H1 (cell line): ENCODE measurements at regions not wholly inside any gene's neighbourhood (a gene's known extent, or its start where the extent isn't known, plus 50 kb on each side); places are given as distances from the start of the nearest gene placed in this dataset.

ENCODE experiments used
- CTCF ChIA-PET: fragments of 300-600 bp; sonication (Branson Sonifier 250); formaldehyde crosslinking; loops from one replicate; lab custom pipeline; 2021; ENCODE audit not compliant: partially characterized antibody; lab: Charles Lee
- POLR2A ChIA-PET: fragments of 300-600 bp; sonication (Branson Sonifier 250); formaldehyde crosslinking; loops from one replicate; lab custom pipeline; 2021; ENCODE audit warnings: inconsistent platforms; ENCODE audit not compliant: partially characterized antibody; lab: Charles Lee
- DNase-seq, 2 experiments: peaks; one replicate each; pipeline versions ENCODE4 v3.0.0 to v3.0.0-alpha.2; 2010 to 2022; ENCODE audit warnings: low spot score in 2 of 2, low read depth in 1 of 2, mixed read lengths in 1 of 2
- FAIRE-seq: peaks from 2 replicates; lab custom pipeline; 2011; peaks lifted over from hg19 to GRCh38; lab: Jason Lieb, UNC
- H2AFZ ChIP-seq: 2 replicates; pipeline ENCODE4 v1.8.1; 2012; ENCODE audit warnings: low read length, inconsistent platforms
- H2AK5ac ChIP-seq: 2 replicates; pipeline ENCODE4 v1.6.1; 2013; ENCODE audit warnings: low read depth, low read length
- H2BK120ac ChIP-seq: replicated peaks from 2 replicates; pipeline ENCODE3; 2013; ENCODE audit warnings: low read depth, low read length, inconsistent platforms
- H2BK12ac ChIP-seq: 2 replicates; pipeline ENCODE4 v1.6.1; 2013; ENCODE audit warnings: low read depth, low read length
- H2BK15ac ChIP-seq: 2 replicates; pipeline ENCODE4 v1.6.1; 2013; ENCODE audit warnings: low read length
- H2BK20ac ChIP-seq: 2 replicates; pipeline ENCODE4 v1.6.1; 2013; ENCODE audit warnings: low read length
- H2BK5ac ChIP-seq: 2 replicates; pipeline ENCODE4 v1.6.1; 2013; ENCODE audit warnings: low read depth, low read length
- H3K14ac ChIP-seq: 2 replicates; pipeline ENCODE4 v1.6.1; 2013; ENCODE audit warnings: inconsistent platforms; ENCODE audit not compliant: insufficient read length
- H3K18ac ChIP-seq: 2 replicates; pipeline ENCODE4 v1.6.1; 2013; ENCODE audit warnings: low read length; ENCODE audit errors: extremely low read depth
- H3K23ac ChIP-seq: 2 replicates; pipeline ENCODE4 v1.6.1; 2013; ENCODE audit warnings: inconsistent platforms; ENCODE audit not compliant: insufficient read length
- H3K23me2 ChIP-seq: 2 replicates; pipeline ENCODE4 v1.6.1; 2013; ENCODE audit warnings: low read depth, low read length
- H3K27ac ChIP-seq: 2 replicates; pipeline ENCODE4 v1.6.1; 2011; ENCODE audit warnings: low read depth, low read length, inconsistent platforms
- H3K27me3 ChIP-seq, 4 experiments: replicated peaks in 1 of 4; 1 replicate in 1 of 4; 2 replicates in 3 of 4; pipeline versions ENCODE4 v1.6.1 to v1.8.1; 2011 to 2013; ENCODE audit warnings: low read length in 3 of 4, mild to moderate bottlenecking in 3 of 4, inconsistent platforms in 2 of 4, mixed read lengths in 2 of 4, moderate library complexity in 1 of 4; ENCODE audit not compliant: control insufficient read depth in 3 of 4, insufficient read depth in 3 of 4; ENCODE audit errors: extremely low read depth in 1 of 4
- H3K36me3 ChIP-seq, 4 experiments: 2 replicates each; pipeline versions ENCODE4 v1.6.1 to v1.8.1; 2011 to 2013; ENCODE audit warnings: mild to moderate bottlenecking in 4 of 4, low read length in 3 of 4, moderate library complexity in 2 of 4, control low read depth in 1 of 4, inconsistent platforms in 1 of 4; ENCODE audit not compliant: insufficient read depth in 4 of 4, control insufficient read depth in 2 of 4
- H3K4ac ChIP-seq: replicated peaks from 2 replicates; pipeline ENCODE3; 2013; ENCODE audit warnings: low read length, low read depth, mixed read lengths, inconsistent platforms; ENCODE audit not compliant: insufficient read length
- H3K4me1 ChIP-seq, 4 experiments: replicated peaks in 1 of 4; 1 replicate in 1 of 4; 2 replicates in 3 of 4; pipeline versions ENCODE4 v1.6.1 to v1.8.1; 2011 to 2013; ENCODE audit warnings: low read length in 3 of 4, inconsistent platforms in 2 of 4, mixed read lengths in 1 of 4; ENCODE audit not compliant: insufficient read depth in 4 of 4, control insufficient read depth in 3 of 4
- H3K4me2 ChIP-seq, 2 experiments: 2 replicates each; pipeline versions ENCODE4 v1.6.1 to v1.8.1; 2011 to 2013; ENCODE audit warnings: low read depth in 2 of 2, low read length in 2 of 2, control low read depth in 1 of 2, inconsistent platforms in 1 of 2, mild to moderate bottlenecking in 1 of 2; ENCODE audit not compliant: insufficient read depth in 1 of 2
- H3K4me3 ChIP-seq, 4 experiments: fragments of 200-600, 300-600 bp in 1 of 4; sonication (generic), shearing (Covaris generic), sonication (Bioruptor Twin) in 1 of 4; 2 replicates each; pipeline versions ENCODE4 v1.5.1 to v1.8.1; 2011 to 2016; ENCODE audit warnings: low read length in 4 of 4, low read depth in 3 of 4, control low read depth in 2 of 4, inconsistent platforms in 2 of 4, mild to moderate bottlenecking in 2 of 4, mixed read lengths in 1 of 4, moderate library complexity in 1 of 4; ENCODE audit not compliant: insufficient read depth in 2 of 4; ENCODE audit errors: extremely low read depth in 1 of 4
- H3K56ac ChIP-seq: replicated peaks from 2 replicates; pipeline ENCODE3; 2013; ENCODE audit warnings: low read depth, mild to moderate bottlenecking, mixed read lengths, low read length, inconsistent platforms; ENCODE audit not compliant: insufficient read length
- H3K79me1 ChIP-seq: 2 replicates; pipeline ENCODE4 v1.6.1; 2013; ENCODE audit warnings: low read depth, low read length, control low read depth
- H3K79me2 ChIP-seq, 2 experiments: 2 replicates each; pipeline versions ENCODE4 v1.6.1 to v1.8.1; 2012 to 2013; ENCODE audit warnings: low read length in 2 of 2, mild to moderate bottlenecking in 2 of 2, inconsistent platforms in 1 of 2; ENCODE audit not compliant: insufficient read depth in 2 of 2, control insufficient read depth in 1 of 2
- H3K9ac ChIP-seq, 4 experiments: replicated peaks in 1 of 4; 1 replicate in 1 of 4; 2 replicates in 3 of 4; pipeline versions ENCODE4 v1.6.1 to v1.8.1; 2011 to 2013; ENCODE audit warnings: low read depth in 3 of 4, low read length in 3 of 4, control low read depth in 2 of 4, mild to moderate bottlenecking in 2 of 4, moderate library complexity in 2 of 4, inconsistent platforms in 1 of 4; ENCODE audit errors: extremely low read depth in 1 of 4
- H3K9me3 ChIP-seq, 2 experiments: 2 replicates each; pipeline versions ENCODE4 v1.6.1 to v1.8.1; 2012 to 2013; ENCODE audit warnings: mild to moderate bottlenecking in 2 of 2, moderate library complexity in 2 of 2, control low read depth in 1 of 2, inconsistent platforms in 1 of 2, low read depth in 1 of 2, low read length in 1 of 2, mixed read lengths in 1 of 2; ENCODE audit not compliant: insufficient read depth in 2 of 2
- H4K20me1 ChIP-seq, 2 experiments: replicated peaks in 1 of 2; 2 replicates each; pipeline versions ENCODE3 to v1.8.1; 2011 to 2013; ENCODE audit warnings: inconsistent platforms in 2 of 2, low read length in 2 of 2, mild to moderate bottlenecking in 1 of 2; ENCODE audit not compliant: insufficient read depth in 2 of 2, control insufficient read depth in 1 of 2
- H4K5ac ChIP-seq: 2 replicates; pipeline ENCODE4 v1.6.1; 2013; ENCODE audit warnings: low read length, low read depth, mixed read lengths, inconsistent platforms; ENCODE audit not compliant: insufficient read length
- H4K8ac ChIP-seq: 2 replicates; pipeline ENCODE4 v1.8.0; 2013; ENCODE audit warnings: mild to moderate bottlenecking, moderate library complexity, low read length, inconsistent platforms; ENCODE audit not compliant: insufficient read depth; ENCODE audit errors: extremely low read depth
- H4K91ac ChIP-seq: replicated peaks from 2 replicates; pipeline ENCODE3; 2013; ENCODE audit warnings: low read length, mixed read lengths, inconsistent platforms; ENCODE audit not compliant: insufficient read length
- ASH2L ChIP-seq: fragments of 200-600, 300-600 bp; sonication (generic); IDR thresholded peaks from one replicate; pipeline ENCODE4 v1.7.1; 2017; ENCODE audit warnings: low read length
- BACH1 ChIP-seq: IDR thresholded peaks from 2 replicates; pipeline ENCODE4 v1.6.1; 2012; ENCODE audit warnings: low read length, improper control_type of control experiment
- BCL11A ChIP-seq, 2 experiments: IDR thresholded peaks; one replicate each; pipeline ENCODE4 v1.6.1; 2011; ENCODE audit warnings: low read depth in 2 of 2, low read length in 2 of 2, mild to moderate bottlenecking in 2 of 2
- CTBP2 ChIP-seq: IDR thresholded peaks from 2 replicates; pipeline ENCODE4 v1.7.0; 2011; ENCODE audit warnings: borderline replicate concordance, mild to moderate bottlenecking, moderate library complexity, mixed read lengths, low read length; ENCODE audit not compliant: insufficient read depth, insufficient read length
- KDM4A ChIP-seq: IDR thresholded peaks from one replicate; pipeline ENCODE4 v1.7.1; 2012; ENCODE audit warnings: low read depth, mild to moderate bottlenecking, moderate library complexity, low read length, inconsistent platforms; ENCODE audit not compliant: severe bottlenecking
- NRF1 ChIP-seq: IDR thresholded peaks from 2 replicates; pipeline ENCODE4 v1.6.1; 2011; ENCODE audit warnings: mild to moderate bottlenecking, low read depth, low read length, improper control_type of control experiment
- RAD21 ChIP-seq, 2 experiments: IDR thresholded peaks in 1 of 2; conservative IDR thresholded peaks in 1 of 2; 2 replicates each; pipeline ENCODE4 v1.6.1; 2011; ENCODE audit warnings: low read depth in 2 of 2, low read length in 2 of 2, improper control_type of control experiment in 1 of 2, inconsistent platforms in 1 of 2, mild to moderate bottlenecking in 1 of 2, moderate library complexity in 1 of 2
- SAP30 ChIP-seq: fragments of 300-600 bp; sonication (generic); IDR thresholded peaks from 2 replicates; pipeline ENCODE4 v1.7.1; 2012; ENCODE audit warnings: low read length, moderate library complexity, mild to moderate bottlenecking, inconsistent platforms; ENCODE audit not compliant: insufficient read depth, insufficient replicate concordance
- SP1 ChIP-seq: IDR thresholded peaks from 2 replicates; pipeline ENCODE4 v1.6.1; 2011; ENCODE audit warnings: low read depth, low read length
- SP4 ChIP-seq: IDR thresholded peaks from 2 replicates; pipeline ENCODE4 v1.6.1; 2012; ENCODE audit warnings: low read length, inconsistent platforms
- TAF7 ChIP-seq: optimal IDR thresholded peaks from 2 replicates; pipeline ENCODE3; 2011; ENCODE audit warnings: low read depth, mild to moderate bottlenecking, inconsistent platforms, low read length, moderate library complexity, borderline replicate concordance
- TBP ChIP-seq: IDR thresholded peaks from 2 replicates; pipeline ENCODE4 v1.6.1; 2011; ENCODE audit warnings: low read depth, low read length, improper control_type of control experiment
- TF ChIP-seq, protein P1 (sequence below): IDR thresholded peaks from 2 replicates; pipeline ENCODE4 v1.6.1; 2012; ENCODE audit warnings: low read length, inconsistent platforms

DNA sequence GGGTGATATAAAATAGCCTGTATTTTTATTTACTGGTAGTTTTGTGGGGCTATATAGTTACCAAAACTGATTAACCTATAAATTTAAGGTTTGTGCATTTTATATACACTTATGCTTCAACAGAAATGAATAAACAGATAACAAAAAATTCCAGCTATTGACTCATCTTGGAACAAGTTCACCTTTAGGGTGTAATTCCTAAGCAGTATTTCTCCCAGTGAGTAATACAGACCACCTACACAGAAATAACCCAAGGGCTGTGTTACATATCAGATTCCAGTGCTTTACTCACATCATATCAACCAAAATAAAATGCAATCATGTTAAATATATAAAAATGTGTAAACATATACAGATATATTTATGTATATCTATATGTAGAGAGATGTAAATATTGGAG, 345.6 kb downstream of the ADAMTS20 start:
- Histone ChIP-seq H2BK120ac (no peak overlapping the region), H3K9ac (no peak overlapping the region), H2BK12ac (no peak overlapping the region), H3K79me1 (no peaks in the 10 kb centered on the region), H3K23me2 (no peaks in the 10 kb centered on the region), H3K9me3 (no peaks in the 10 kb centered on the region), H3K27me3 (no peaks in the 10 kb centered on the region), H3K23ac (no peak overlapping the region), H2BK5ac (no peak overlapping the region), H2AFZ (no peak overlapping the region), H3K4me3 (no peak overlapping the region), H3K4me1 (no peaks in the 10 kb centered on the region), H3K79me2 (no peaks in the 10 kb centered on the region), H2AK5ac (no peak overlapping the region), H3K4ac (no peak overlapping the region), H4K8ac (no peak overlapping the region), H3K4me2 (no peak overlapping the region), H3K36me3 (no peaks in the 10 kb centered on the region), H2BK20ac (no peak overlapping the region), H3K56ac (no peak overlapping the region), H3K27ac (no peak overlapping the region), H4K5ac (no peak overlapping the region), H4K20me1 (no peaks in the 10 kb centered on the region), H4K91ac (no peak overlapping the region), H3K14ac (no peak overlapping the region), H3K18ac (no peak overlapping the region), H2BK15ac (no peak overlapping the region)
- FAIRE-seq (no peak), DNase-seq (no peak)
- ChIA-PET CTCF (no interaction called here), POLR2A (no interaction called here)
- TF ChIP-seq BACH1, result no peak
- TF ChIP-seq SP4, result no peak
- no peak for TF ChIP-seq CTBP2
- no peak for TF ChIP-seq KDM4A
- TF ChIP-seq, protein P1, sequence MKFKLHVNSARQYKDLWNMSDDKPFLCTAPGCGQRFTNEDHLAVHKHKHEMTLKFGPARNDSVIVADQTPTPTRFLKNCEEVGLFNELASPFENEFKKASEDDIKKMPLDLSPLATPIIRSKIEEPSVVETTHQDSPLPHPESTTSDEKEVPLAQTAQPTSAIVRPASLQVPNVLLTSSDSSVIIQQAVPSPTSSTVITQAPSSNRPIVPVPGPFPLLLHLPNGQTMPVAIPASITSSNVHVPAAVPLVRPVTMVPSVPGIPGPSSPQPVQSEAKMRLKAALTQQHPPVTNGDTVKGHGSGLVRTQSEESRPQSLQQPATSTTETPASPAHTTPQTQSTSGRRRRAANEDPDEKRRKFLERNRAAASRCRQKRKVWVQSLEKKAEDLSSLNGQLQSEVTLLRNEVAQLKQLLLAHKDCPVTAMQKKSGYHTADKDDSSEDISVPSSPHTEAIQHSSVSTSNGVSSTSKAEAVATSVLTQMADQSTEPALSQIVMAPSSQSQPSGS, result no peak
- TF ChIP-seq TAF7, result no peak
- no peak for TF ChIP-seq ASH2L
- TF ChIP-seq SP1, result no peak
- no peak for TF ChIP-seq TBP
- TF ChIP-seq SAP30, result no peak
- no peak for TF ChIP-seq NRF1
- TF ChIP-seq RAD21 (IDR thresholded peaks at IDR 0.05 in 1 of 2, conservative IDR thresholded peaks at IDR 0.05 in 1 of 2; ENCODE audit: low read depth in 2 of 2, low read length in 2 of 2), result no peak
- no peak for TF ChIP-seq BCL11A (IDR thresholded peaks at IDR 0.05; ENCODE audit: low read depth in 2 of 2, low read length in 2 of 2)
